ENCODE measurements at regions not wholly inside any gene's neighbourhood (a gene's known extent, or its start where the extent isn't known, plus 50 kb on each side); places are given as distances from the start of the nearest gene placed in this dataset.
"Not testable (repeated sequence)": the region's sequence is repeated elsewhere in the genome, so short reads cannot be mapped to it uniquely, and the experiment has no call there.

- no peak for FAIRE-seq
These were observed 148.0 kb upstream of the SLC7A11 start for GRCh38 chr4:138389976-138390685.

GRCh38 chr4:138374947-138375346 is 132.8 kb upstream of the SLC7A11 start:
- FAIRE-seq (no peak), DNase-seq (ENCODE audit: low spot score in 2 of 2) (no peak)

More at GRCh38 chr4:138389976-138390685, 148.0 kb upstream of the SLC7A11 start:
- no peak for DNase-seq (ENCODE audit: low spot score in 2 of 2)

GRCh38 chr4:138367942-138368341 is 125.8 kb upstream of the SLC7A11 start:
- DNase-seq (ENCODE audit: low spot score in 2 of 2) (no peak), FAIRE-seq (no peak)

GRCh38 chr4:138352446-138352845 is 110.3 kb upstream of the SLC7A11 start:
- not testable (repeated sequence) for DNase-seq (ENCODE audit: low spot score in 2 of 2)

DNA sequence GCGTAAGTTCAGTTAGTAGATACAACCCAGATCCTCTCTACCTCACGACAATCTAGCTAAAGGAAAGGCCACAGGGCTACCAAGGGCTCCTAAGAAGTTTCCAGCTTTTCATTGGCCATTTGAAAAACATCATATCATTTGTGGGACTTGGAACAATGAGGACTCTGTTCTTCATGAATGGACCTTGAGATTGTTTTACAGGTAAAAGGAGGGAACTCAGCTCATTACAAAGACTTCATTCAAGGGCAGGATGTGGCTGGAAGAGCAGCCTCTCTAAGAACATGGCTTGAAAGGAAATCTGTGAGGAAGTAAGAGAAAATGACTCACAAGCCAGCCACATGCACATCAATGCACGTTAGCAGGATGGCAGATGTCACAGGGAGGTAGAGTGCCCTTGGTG is 105.9 kb upstream of the SLC7A11 start:
- FAIRE-seq (no peak), DNase-seq (ENCODE audit: low spot score in 2 of 2) (no peak)

More at GRCh38 chr4:138352446-138352845, 110.3 kb upstream of the SLC7A11 start:
- FAIRE-seq, result not testable (repeated sequence)

DNA sequence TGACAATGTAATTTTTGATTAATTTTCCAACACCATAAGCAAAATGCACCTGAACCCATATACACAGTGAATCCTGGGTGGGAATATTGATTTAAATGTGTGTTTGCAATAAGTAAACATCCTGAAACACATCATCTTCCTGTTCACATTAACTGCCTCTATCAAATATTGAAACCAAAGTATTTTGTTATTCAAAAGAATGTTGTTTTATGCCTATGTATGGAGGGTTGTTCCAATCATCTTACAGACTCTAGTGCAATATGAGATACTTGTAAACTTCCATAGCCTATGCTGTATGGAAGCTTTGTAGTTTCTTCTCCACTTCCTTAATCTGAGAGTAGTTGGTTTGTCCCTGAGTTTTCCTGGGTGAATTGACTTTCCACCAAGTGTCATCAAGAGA is 105.4 kb upstream of the SLC7A11 start:
- DNase-seq (ENCODE audit: low spot score in 2 of 2), result no peak
- no peak for FAIRE-seq

DNA sequence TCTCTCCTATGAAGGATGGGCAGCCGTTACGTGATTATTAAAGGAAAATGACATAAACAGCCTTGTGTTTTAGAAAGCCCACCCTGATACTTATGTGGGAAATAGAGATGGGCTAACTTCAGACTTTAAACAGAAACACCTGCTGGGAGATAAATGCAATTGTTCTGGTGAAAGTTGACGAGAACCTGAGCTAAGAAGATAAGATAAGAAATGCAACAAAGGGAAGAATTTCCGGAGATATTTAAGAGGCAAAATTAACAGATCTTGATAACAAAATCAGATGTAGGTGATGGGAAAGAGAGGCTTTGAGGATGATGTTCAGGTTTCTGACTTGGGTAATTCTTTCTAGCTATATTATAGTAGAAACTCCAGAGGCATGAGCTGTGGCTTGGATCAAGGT is 102.7 kb upstream of the SLC7A11 start:
- no peak for DNase-seq (ENCODE audit: low spot score in 2 of 2)
- FAIRE-seq, result no peak

DNA sequence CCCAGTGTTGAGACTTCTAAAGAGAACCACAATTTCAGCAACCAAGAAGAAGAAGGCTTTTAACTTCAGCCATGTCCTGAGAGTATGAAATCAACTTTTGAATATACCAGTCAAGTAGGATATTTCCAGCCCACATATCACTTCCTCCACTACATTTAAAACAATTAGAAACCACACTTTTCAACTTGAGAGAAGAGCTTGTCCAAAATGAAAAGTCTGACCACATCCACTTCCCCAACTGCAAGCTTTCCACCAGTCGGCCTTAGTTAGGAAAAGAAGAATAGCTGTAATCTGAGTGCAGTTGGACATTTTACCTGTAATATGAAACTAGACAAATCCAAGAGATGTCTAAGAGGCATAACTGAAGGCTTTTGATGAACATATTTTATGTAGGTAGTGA is 101.9 kb upstream of the SLC7A11 start:
- no peak for FAIRE-seq

GRCh38 chr4:138341739-138342415 is 99.7 kb upstream of the SLC7A11 start:
- DNase-seq (ENCODE audit: low spot score in 2 of 2), result no peak
- no peak for FAIRE-seq

More for the DNA sequence above, 101.9 kb upstream of the SLC7A11 start:
- no peak for DNase-seq (ENCODE audit: low spot score in 2 of 2)

GRCh38 chr4:138338840-138339239 is 96.7 kb upstream of the SLC7A11 start:
- DNase-seq (ENCODE audit: low spot score in 2 of 2) (no peak), FAIRE-seq (no peak)

GRCh38 chr4:138338222-138338621 is 96.1 kb upstream of the SLC7A11 start:
- not testable (repeated sequence) for FAIRE-seq; DNase-seq (ENCODE audit: low spot score in 2 of 2)

- FAIRE-seq, result no peak
- DNase-seq (ENCODE audit: low spot score in 2 of 2), result no peak
These were observed 92.3 kb upstream of the SLC7A11 start for GRCh38 chr4:138334346-138335016.

- FAIRE-seq; DNase-seq (ENCODE audit: low spot score in 2 of 2): not testable (repeated sequence)
These were observed 90.3 kb upstream of the SLC7A11 start for GRCh38 chr4:138332415-138332814.

DNA sequence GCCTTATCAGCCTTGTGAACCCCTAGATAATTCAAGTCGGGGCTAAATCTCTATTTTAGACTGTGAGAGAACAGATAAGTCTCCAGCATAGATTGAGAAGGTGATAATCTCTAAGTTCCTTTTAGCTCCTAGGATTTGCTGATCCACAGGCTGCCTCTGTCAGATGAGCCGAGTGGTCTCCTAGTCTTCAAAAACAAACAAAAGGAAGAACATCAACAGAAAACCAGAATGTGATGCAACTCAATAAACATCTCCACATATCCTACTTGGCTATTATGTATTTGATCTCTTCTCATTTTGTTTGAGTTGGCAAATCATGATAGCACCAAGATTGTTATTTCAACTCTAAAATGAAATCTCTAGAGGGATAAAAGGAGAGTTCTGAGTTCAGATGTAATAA is 88.4 kb upstream of the SLC7A11 start:
- DNase-seq (ENCODE audit: low spot score in 2 of 2), result no peak
- no peak for FAIRE-seq

- FAIRE-seq, result no peak
- DNase-seq (ENCODE audit: low spot score in 2 of 2), result no peak
These were observed 87.4 kb upstream of the SLC7A11 start for GRCh38 chr4:138329506-138330070.

DNA sequence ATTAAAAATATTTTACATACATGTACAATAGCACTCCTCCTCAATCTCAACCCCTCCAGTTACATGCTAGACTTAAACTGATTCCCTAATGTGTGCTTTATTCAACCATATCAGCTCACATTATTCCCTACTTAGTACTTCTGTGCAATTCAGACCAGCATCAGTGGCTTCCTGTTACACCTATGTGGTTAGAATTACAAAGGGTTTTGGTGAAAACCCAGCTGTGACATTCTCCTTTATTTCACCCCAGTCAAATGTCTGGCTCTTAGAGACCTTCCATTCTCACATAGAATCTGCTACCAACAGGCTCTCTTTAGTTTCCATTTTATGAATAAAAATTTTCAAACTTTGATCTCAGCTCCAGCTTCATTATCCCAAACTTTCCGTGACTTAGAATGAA is 85.2 kb upstream of the SLC7A11 start:
- no peak for DNase-seq (ENCODE audit: low spot score in 2 of 2)
- no peak for FAIRE-seq

DNA sequence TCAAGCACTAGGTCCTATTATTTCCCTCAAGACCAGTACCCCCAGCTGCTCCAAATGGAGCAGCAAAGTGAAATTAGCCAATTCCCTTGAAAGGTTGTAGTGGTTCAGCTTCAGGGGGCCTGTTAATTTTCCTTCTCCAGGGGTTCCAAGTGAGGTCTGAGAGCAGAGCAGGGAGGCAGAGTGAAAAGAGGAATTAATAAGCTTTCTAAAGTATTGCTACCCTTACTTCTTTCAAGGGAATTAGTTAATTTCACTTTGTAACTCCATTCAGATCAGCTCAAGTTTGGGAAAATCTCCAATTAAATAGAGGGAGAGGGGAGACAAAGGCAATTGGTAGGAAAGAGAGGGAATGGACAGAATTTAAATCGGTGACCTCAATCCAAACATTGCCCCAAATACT is 78.7 kb upstream of the SLC7A11 start:
- DNase-seq (ENCODE audit: low spot score in 2 of 2), result no peak
- no peak for FAIRE-seq

GRCh38 chr4:138320030-138320429 is 77.9 kb upstream of the SLC7A11 start:
- no peak for DNase-seq (ENCODE audit: low spot score in 2 of 2)

GRCh38 chr4:138317175-138317748 is 75.1 kb upstream of the SLC7A11 start:
- DNase-seq (ENCODE audit: low spot score in 2 of 2) (no peak), FAIRE-seq (no peak)

More at GRCh38 chr4:138320030-138320429, 77.9 kb upstream of the SLC7A11 start:
- no peak for FAIRE-seq

DNA sequence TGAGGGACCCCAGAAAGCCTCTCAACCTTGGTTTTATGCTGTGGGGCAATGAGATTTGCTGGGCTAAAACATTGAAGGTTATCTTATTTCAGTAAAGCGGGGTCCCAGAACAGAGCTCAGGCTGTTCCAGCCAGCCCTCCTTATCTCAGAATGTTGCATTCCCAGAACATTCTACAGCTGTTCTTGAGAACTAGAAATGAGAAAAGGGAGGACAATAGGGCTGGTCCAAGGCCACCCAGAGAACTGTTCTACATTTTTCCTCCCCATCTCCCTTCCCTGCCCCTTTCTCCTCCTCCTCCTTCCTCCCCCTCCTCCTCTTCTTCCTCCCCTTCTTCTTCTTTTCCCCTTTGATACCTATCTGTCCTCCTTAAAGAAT is 70.4 kb upstream of the SLC7A11 start:
- FAIRE-seq (no peak), DNase-seq (ENCODE audit: low spot score in 2 of 2) (no peak)
